ENCODE measurements at regions not wholly inside any gene's neighbourhood (a gene's known extent, or its start where the extent isn't known, plus 50 kb on each side); places are given as distances from the start of the nearest gene placed in this dataset.

DNA sequence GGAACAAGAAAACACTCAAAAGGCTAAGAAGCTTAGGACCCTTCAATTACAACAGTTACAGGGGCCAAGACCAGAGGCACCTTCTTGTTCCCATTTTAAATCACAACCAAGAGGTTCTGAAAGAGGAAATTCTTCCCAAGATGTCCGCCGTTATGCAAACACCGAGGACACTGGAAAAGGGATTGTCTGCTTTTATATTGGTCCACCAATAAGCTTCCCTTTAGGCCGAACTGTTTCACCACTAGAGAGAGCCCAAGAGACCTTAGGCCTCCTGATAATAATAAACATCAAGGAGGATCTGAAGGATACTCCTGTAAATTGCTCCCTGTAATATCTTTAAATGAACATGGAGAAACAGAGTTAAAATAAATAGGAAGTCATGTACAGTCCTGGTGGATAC, 92.6 kb upstream of the NLRP2B start:
- Histone ChIP-seq H3K27me3 (no peaks in the 10 kb centered on the region), H3K36me3 (replicated peaks in 1 of 2; ENCODE audit: insufficient read depth in 1 of 2, low read depth in 2 of 2) (no peaks in the 10 kb centered on the region), H3K27ac (no peak overlapping the region), H3K4me1 (no peaks in the 10 kb centered on the region), H3K4me3 (no peak overlapping the region), H3K9me3 (no peaks in the 10 kb centered on the region)
- DNase-seq (no peak), ATAC-seq (no peak)
- WGBS, 2 donors: 64 to 79% methylated on average over 3 to 4 of the region's 4 CpGs
- intact Hi-C loops (cut with DNase I): no loop called here
- TF ChIP-seq, protein P1, sequence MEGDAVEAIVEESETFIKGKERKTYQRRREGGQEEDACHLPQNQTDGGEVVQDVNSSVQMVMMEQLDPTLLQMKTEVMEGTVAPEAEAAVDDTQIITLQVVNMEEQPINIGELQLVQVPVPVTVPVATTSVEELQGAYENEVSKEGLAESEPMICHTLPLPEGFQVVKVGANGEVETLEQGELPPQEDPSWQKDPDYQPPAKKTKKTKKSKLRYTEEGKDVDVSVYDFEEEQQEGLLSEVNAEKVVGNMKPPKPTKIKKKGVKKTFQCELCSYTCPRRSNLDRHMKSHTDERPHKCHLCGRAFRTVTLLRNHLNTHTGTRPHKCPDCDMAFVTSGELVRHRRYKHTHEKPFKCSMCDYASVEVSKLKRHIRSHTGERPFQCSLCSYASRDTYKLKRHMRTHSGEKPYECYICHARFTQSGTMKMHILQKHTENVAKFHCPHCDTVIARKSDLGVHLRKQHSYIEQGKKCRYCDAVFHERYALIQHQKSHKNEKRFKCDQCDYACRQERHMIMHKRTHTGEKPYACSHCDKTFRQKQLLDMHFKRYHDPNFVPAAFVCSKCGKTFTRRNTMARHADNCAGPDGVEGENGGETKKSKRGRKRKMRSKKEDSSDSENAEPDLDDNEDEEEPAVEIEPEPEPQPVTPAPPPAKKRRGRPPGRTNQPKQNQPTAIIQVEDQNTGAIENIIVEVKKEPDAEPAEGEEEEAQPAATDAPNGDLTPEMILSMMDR (IDR thresholded peaks at IDR 0.05): no peak
- no peak for TF ChIP-seq POLR2A (IDR thresholded peaks at IDR 0.05)

DNA sequence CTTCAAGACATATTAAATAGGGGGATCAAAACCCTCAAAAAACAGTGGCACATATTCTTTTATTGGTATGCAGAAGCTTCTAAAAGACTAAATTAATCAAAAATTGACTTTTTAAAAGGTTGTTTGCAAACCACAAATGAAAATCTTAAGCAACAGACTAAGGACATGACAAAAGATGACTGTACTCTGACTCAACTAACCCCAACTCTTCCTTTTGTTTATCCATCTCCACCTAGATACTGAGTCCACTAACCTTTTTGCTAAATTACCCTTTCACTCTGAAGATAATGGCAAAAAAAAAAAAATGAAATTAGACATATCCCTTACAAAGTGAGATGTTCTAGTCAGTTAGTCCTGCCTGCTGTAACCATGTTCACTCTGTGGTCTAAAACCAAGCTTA, 91.6 kb upstream of the NLRP2B start:
- no peaks in the 10 kb centered on the region for H3K27me3 ChIP-seq
- H3K36me3 ChIP-seq (replicated peaks in 1 of 2; ENCODE audit: insufficient read depth in 1 of 2, low read depth in 2 of 2): no peaks in the 10 kb centered on the region
- TF ChIP-seq POLR2A (IDR thresholded peaks at IDR 0.05): no peak
- TF ChIP-seq, protein P1 (IDR thresholded peaks at IDR 0.05): no peak
- no peaks in the 10 kb centered on the region for H3K4me1 ChIP-seq
- H3K9me3 ChIP-seq: no peaks in the 10 kb centered on the region
- DNase-seq (no peak), ATAC-seq (no peak)
- H3K4me3 ChIP-seq: no peak overlapping the region
- H3K27ac ChIP-seq: no peak overlapping the region
- intact Hi-C loops (cut with DNase I): no loop called here

DNA sequence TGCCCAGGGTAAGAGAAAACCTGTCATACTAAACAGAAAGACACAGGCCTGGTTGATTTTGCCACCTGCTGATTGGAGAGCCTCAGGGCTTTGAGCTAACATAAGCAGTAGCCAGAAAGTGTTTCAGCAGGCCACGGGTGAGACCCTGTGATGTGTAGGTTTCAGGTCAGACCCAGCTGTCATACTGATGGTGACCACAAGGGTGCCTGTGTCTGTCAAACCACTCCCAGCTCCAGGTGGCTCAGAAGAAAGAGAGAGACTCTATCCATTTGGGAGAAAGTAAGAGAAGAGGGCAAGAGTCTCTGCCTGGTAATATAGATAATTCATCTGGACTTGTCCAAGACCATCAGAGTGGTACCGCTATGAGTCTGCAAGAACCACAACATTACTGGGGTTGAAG, 72.8 kb upstream of the NLRP2B start:
- 58 to 70% methylated on average over 2 of the region's 2 CpGs for WGBS, 2 donors
- no peak for TF ChIP-seq POLR2A (IDR thresholded peaks at IDR 0.05)
- TF ChIP-seq, protein P1 (IDR thresholded peaks at IDR 0.05): no peak
- Histone ChIP-seq H3K4me3 (no peak overlapping the region), H3K27ac (no peak overlapping the region), H3K4me1 (no peaks in the 10 kb centered on the region), H3K9me3 (no peaks in the 10 kb centered on the region), H3K36me3 (replicated peaks in 1 of 2; ENCODE audit: insufficient read depth in 1 of 2, low read depth in 2 of 2) (no peaks in the 10 kb centered on the region), H3K27me3 (no peaks in the 10 kb centered on the region)
- DNase-seq: no peak
- intact Hi-C loops (cut with DNase I): no loop called here
- ATAC-seq: no peak

DNA sequence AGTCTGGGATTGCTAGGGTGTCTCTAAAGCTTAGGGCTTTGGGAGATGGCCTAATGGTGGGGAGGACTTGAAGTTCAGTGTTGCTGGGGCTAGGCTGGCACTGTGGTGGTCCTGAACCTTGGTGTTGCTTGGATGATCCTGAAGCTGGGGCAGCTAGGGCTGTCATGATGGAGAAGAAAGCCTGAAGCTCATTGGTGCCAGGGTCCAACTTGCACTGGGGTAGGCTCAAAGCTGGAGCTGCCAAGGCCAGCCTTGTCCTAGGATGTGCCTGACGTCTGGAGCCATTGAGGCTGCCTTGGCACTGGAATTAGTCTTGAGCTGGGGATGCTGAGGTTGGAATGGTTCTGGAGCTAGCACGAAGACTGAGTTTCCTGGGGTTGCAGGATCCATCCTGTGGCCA, 61.0 kb upstream of the NLRP2B start:
- no peaks in the 10 kb centered on the region for H3K9me3 ChIP-seq
- ATAC-seq: no peak
- no peaks in the 10 kb centered on the region for H3K27me3 ChIP-seq
- no peak overlapping the region for H3K27ac ChIP-seq
- intact Hi-C loops (cut with DNase I): no loop called here
- 44% methylated on average over 2 of the region's 2 CpGs; no CpG with 5 or more reads in 1 of the 2 donors for WGBS, 2 donors
- TF ChIP-seq POLR2A (IDR thresholded peaks at IDR 0.05): no peak
- TF ChIP-seq, protein P1 (IDR thresholded peaks at IDR 0.05): no peak
- DNase-seq: no peak
- H3K36me3 ChIP-seq (replicated peaks in 1 of 2; ENCODE audit: insufficient read depth in 1 of 2, low read depth in 2 of 2): no peaks in the 10 kb centered on the region
- no peaks in the 10 kb centered on the region for H3K4me1 ChIP-seq
- no peak overlapping the region for H3K4me3 ChIP-seq

DNA sequence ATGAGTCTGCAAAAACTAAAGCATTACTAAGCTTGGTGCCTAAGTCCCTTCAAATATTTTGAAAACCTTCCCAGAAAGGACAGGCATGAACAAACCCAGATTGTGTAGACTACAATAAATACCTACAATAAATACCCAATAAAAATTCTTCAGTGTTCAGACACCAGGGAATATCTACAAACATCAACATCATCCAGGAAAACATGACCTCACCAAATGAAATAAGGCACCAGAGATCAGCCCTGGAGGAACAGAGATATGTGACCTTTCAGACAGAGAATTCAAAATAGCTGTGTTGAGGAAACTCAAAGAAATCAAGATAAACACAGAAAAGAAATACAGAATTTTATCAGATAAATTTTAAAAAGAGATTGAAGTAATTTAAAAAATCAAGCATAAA, 57.8 kb upstream of the NLRP2B start:
- TF ChIP-seq, protein P1 (IDR thresholded peaks at IDR 0.05): no peak
- TF ChIP-seq POLR2A (IDR thresholded peaks at IDR 0.05): no peak
- no peaks in the 10 kb centered on the region for H3K9me3 ChIP-seq
- no peaks in the 10 kb centered on the region for H3K27me3 ChIP-seq
- H3K4me3 ChIP-seq: no peak overlapping the region
- H3K4me1 ChIP-seq: no peaks in the 10 kb centered on the region
- intact Hi-C loops (cut with DNase I): no loop called here
- no peak for ATAC-seq
- no peaks in the 10 kb centered on the region for H3K36me3 ChIP-seq (replicated peaks in 1 of 2; ENCODE audit: insufficient read depth in 1 of 2, low read depth in 2 of 2)
- DNase-seq: no peak
- no peak overlapping the region for H3K27ac ChIP-seq
